ENCODE measurements at regions not wholly inside any gene's neighbourhood (a gene's known extent, or its start where the extent isn't known, plus 50 kb on each side); places are given as distances from the start of the nearest gene placed in this dataset.

GRCh38 chr14:105854600-105855245 lies 328.3 kb downstream of the TMEM121 start:
- no peak overlapping the region for H3K4me3 ChIP-seq (ENCODE audit: low read length)
- TF ChIP-seq CTCF (conservative IDR thresholded peaks at IDR 0.05; ENCODE audit: low read length) = no peak
- no peak for DNase-seq (ENCODE audit: low read depth)

- H3K4me3 ChIP-seq (ENCODE audit: low read length) = no peak overlapping the region
- no peak for DNase-seq (ENCODE audit: low read depth)
- TF ChIP-seq CTCF (conservative IDR thresholded peaks at IDR 0.05; ENCODE audit: low read length) = no peak
Measured at GRCh38 chr14:105855246-105855892, 329.0 kb downstream of the TMEM121 start.

DNA sequence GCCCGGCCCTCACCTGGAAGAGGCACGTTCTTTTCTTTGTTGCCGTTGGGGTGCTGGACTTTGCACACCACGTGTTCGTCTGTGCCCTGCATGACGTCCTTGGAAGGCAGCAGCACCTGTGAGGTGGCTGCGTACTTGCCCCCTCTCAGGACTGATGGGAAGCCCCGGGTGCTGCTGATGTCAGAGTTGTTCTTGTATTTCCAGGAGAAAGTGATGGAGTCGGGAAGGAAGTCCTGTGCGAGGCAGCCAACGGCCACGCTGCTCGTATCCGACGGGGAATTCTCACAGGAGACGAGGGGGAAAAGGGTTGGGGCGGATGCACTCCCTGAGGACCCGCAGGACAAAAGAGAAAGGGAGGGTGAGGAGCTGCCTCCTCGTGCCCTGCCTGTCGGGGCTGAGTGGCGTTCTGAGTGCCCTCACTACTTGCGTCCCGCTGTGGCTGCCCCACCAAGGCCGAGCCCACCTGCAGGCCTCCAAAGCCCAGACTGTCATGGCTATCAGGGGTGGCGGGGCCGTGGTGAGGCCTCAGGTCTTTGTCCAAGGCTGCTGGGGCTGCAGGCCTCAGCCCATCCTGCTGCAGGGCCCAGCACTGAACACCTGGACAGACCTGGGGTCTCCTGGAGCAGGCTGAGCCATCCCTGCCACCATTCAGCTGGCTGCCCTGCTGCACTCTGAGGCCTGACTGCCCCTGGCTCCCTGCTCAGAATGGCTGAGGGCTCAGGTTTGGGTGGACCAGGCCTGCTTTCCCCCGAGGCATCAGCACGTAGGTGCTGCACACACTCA lies 329.7 kb downstream of the TMEM121 start:
- no peak for DNase-seq (ENCODE audit: low read depth)
- H3K4me3 ChIP-seq (ENCODE audit: low read length) = no peak overlapping the region
- TF ChIP-seq CTCF (conservative IDR thresholded peaks at IDR 0.05; ENCODE audit: low read length) = no peak

DNA sequence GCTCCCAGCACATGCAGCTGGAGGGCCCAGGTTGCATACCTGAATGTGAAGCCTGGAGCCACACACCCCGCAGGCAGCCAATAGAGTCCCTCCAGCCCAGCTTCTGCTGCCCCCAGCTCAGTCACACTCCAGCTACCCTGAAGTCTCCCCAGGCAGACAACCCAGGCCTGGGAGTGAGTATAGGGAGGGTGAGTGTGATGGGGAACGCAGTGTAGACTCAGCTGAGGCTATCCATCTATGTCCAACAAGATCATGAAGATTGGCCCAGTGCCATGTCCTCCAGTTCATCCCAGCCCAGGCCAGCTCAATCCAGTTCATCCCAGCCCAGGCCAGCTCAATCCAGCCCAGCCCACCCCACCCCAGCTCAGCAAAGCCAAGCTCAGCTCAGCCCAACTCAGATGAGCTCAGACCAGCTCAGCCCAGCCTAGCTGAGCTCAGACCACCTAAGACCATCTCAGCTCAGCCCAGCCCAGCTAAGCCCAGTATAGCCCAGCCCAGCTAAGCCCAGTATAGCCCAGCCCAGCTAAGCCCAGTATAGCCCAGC lies 330.4 kb downstream of the TMEM121 start:
- H3K4me3 ChIP-seq (ENCODE audit: low read length) = no peak overlapping the region
- no peak for DNase-seq (ENCODE audit: low read depth)
- TF ChIP-seq CTCF (conservative IDR thresholded peaks at IDR 0.05; ENCODE audit: low read length) = no peak

GRCh38 chr14:105857220-105857825 lies 330.9 kb downstream of the TMEM121 start:
- no peak overlapping the region for H3K4me3 ChIP-seq (ENCODE audit: low read length)
- no peak for TF ChIP-seq CTCF (conservative IDR thresholded peaks at IDR 0.05; ENCODE audit: low read length)

GRCh38 chr14:105857826-105858675 lies 331.7 kb downstream of the TMEM121 start:
- DNase-seq (ENCODE audit: low read depth) = no peak
- TF ChIP-seq CTCF (conservative IDR thresholded peaks at IDR 0.05; ENCODE audit: low read length) = no peak

More at GRCh38 chr14:105857220-105857825, 330.9 kb downstream of the TMEM121 start:
- no peak for DNase-seq (ENCODE audit: low read depth)

More at GRCh38 chr14:105857826-105858675, 331.7 kb downstream of the TMEM121 start:
- H3K4me3 ChIP-seq (ENCODE audit: low read length) = no peak overlapping the region
